IPS DF 6.9 (cell line): ENCODE measurements at regions not wholly inside any gene's neighbourhood (a gene's known extent, or its start where the extent isn't known, plus 50 kb on each side); places are given as distances from the start of the nearest gene placed in this dataset.

Experiments
- DNase-seq: peaks from one replicate; pipeline ENCODE4 v3.0.0-alpha.2; 2013; ENCODE audit warnings: low read depth, low spot score
- H3K27ac ChIP-seq: one replicate; pipeline ENCODE4 v1.5.1; 2013; ENCODE audit warnings: low read length, control low read depth
- H3K27me3 ChIP-seq: 2 replicates; pipeline ENCODE4 v1.6.1; 2013; ENCODE audit warnings: mild to moderate bottlenecking, low read length; ENCODE audit not compliant: control insufficient read depth, insufficient read depth
- H3K36me3 ChIP-seq: 2 replicates; pipeline ENCODE4 v1.6.1; 2013; ENCODE audit warnings: low read length; ENCODE audit not compliant: control insufficient read depth, insufficient read depth
- H3K4me1 ChIP-seq: 2 replicates; pipeline ENCODE4 v1.6.1; 2013; ENCODE audit warnings: low read length; ENCODE audit not compliant: control insufficient read depth, insufficient read depth
- H3K4me3 ChIP-seq: 2 replicates; pipeline ENCODE4 v1.5.1; 2013; ENCODE audit warnings: mild to moderate bottlenecking, low read length
- H3K9me3 ChIP-seq: 2 replicates; pipeline ENCODE4 v1.6.1; 2013; ENCODE audit warnings: low read length, inconsistent platforms; ENCODE audit not compliant: control insufficient read depth, insufficient read depth
- WGBS: extraction: QIAGEN DNeasy Blood & Tissue Kit; methylation state at CpG from one replicate; pipeline ENCODE4 v1.1.7; 2013; ENCODE audit warnings: mixed read lengths, missing lambda C conversion rate; ENCODE audit not compliant: insufficient read length, insufficient coverage; 5-methylcytosine and 5-hydroxymethylcytosine counted together

DNA sequence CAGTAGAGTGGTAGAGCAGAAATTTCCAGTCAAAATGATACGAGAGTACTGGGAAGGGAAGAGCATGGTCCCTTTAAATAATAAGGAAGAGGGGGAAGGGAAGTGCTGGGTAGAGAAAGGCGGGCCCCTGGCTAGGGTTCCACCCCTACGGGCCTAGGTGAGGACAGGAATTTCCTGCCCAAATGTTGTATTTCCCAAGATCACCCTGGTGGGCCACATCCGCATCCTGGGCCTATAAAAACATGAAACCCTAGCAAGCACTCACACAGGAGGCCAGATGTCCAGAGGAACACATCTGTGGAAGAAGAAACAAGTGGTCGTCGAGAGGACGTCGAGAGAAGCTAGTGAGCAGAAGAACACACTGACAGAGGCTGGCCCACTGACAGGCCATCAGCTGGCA is 661.2 kb downstream of the SQOR start:
- no peak overlapping the region for H3K4me3 ChIP-seq
- H3K4me1 ChIP-seq, result no peaks in the 10 kb centered on the region; the same call in 1 of the 2 replicates
- no peak overlapping the region for H3K27ac ChIP-seq
- no peaks in the 10 kb centered on the region for H3K36me3 ChIP-seq
- no CpG with 5 or more reads among the region's 8 CpGs for WGBS
- H3K9me3 ChIP-seq, result no peaks in the 10 kb centered on the region
- no peaks in the 10 kb centered on the region for H3K27me3 ChIP-seq
- DNase-seq, result no peak

DNA sequence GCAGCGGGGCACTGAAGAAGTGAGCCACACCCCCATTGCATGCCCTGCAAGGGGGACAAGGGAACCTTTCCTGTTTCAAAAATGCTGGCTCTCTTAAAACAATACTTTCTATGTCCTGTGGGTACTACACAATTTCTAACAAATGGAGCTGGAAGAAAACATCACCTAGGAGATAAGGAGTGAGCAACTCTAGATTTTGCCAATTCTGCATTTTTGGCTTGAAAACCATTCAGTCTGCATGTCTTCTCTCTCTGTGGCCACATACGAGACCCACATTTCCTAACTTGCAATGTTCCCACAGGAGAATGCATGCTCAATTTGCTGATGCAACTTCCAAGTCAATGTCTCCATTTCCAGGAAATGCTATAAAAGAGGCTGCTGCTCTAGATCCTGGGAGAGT is 662.0 kb downstream of the SQOR start:
- H3K36me3 ChIP-seq, result no peaks in the 10 kb centered on the region
- DNase-seq, result no peak
- no CpG with 5 or more reads among the region's 2 CpGs for WGBS
- no peaks in the 10 kb centered on the region for H3K9me3 ChIP-seq
- no peaks in the 10 kb centered on the region for H3K27me3 ChIP-seq
- no peaks in the 10 kb centered on the region; the same call in 1 of the 2 replicates for H3K4me1 ChIP-seq
- H3K4me3 ChIP-seq, result no peak overlapping the region
- H3K27ac ChIP-seq, result no peak overlapping the region

DNA sequence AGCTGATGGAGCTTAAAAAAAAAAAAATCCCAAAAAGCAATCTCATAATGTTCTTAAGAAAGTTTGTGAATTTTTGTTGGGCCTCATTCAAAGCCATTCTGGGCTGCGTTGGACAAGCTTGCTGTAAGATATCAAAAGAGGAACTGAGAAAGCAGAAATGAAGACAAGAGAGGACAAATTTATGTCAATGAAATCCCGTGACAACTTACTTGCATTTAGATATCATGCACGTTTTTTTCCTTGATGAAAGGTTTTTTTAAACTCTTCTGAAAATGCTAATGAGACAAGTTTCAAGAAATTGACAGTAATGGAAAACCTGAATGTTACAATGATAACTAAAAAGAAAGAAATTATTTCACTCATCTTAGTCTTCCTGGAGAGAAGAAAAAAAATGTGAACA is 662.9 kb downstream of the SQOR start:
- no peaks in the 10 kb centered on the region for H3K9me3 ChIP-seq
- H3K4me1 ChIP-seq, result no peaks in the 10 kb centered on the region; the same call in 1 of the 2 replicates
- no peak overlapping the region for H3K4me3 ChIP-seq
- DNase-seq, result no peak
- H3K36me3 ChIP-seq, result no peaks in the 10 kb centered on the region
- no peak overlapping the region for H3K27ac ChIP-seq
- WGBS, result no CpG with 5 or more reads among the region's 3 CpGs
- H3K27me3 ChIP-seq, result no peaks in the 10 kb centered on the region

DNA sequence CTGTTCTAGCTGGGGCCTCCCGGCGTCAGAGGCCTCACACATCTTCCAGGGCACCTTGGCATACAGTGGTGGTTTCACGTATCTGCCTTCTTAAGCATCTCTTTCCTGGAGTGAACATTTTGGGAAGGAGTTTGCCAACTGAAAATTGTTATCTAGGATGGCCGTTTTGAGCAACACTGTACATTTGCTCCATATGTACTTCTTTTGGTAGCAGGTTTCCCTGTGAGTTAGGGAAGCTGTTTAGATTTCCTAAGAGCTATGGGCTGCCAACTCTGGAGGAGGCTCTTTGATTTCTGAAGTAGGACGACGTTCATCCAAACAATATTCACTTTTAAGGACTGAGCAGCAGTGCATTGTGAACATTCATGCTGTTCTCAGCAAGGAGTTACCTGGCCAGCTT is 665.9 kb downstream of the SQOR start:
- H3K4me1 ChIP-seq, result no peaks in the 10 kb centered on the region; the same call in 1 of the 2 replicates
- no peak overlapping the region for H3K4me3 ChIP-seq
- no peaks in the 10 kb centered on the region for H3K36me3 ChIP-seq
- H3K27me3 ChIP-seq, result no peaks in the 10 kb centered on the region
- WGBS, result no CpG with 5 or more reads among the region's 6 CpGs
- no peak overlapping the region for H3K27ac ChIP-seq
- H3K9me3 ChIP-seq, result no peaks in the 10 kb centered on the region
- DNase-seq, result no peak

DNA sequence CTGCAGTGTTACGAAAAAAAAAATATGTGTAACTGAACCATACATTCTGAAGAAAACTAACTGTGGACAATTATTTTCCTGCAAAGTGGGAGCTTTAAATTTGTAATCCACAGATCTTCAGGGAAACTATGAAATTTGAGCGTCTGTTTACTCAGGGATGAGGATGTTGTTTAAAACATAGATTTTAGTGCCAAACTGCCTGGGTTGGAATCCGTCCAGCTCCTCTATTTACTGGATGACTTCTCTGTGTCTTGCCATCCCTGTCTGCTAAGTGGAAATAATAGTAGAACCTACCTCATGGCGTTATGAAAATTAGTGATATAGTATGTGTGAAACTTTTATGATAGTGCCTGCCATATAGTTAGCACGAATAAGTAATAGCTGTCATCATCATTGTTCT is 666.5 kb downstream of the SQOR start:
- no peak for DNase-seq
- Histone ChIP-seq H3K9me3 (no peaks in the 10 kb centered on the region), H3K4me1 (no peaks in the 10 kb centered on the region; the same call in 1 of the 2 replicates), H3K36me3 (no peaks in the 10 kb centered on the region), H3K4me3 (no peak overlapping the region), H3K27me3 (no peaks in the 10 kb centered on the region), H3K27ac (no peak overlapping the region)
- WGBS, result no CpG with 5 or more reads among the region's 5 CpGs

DNA sequence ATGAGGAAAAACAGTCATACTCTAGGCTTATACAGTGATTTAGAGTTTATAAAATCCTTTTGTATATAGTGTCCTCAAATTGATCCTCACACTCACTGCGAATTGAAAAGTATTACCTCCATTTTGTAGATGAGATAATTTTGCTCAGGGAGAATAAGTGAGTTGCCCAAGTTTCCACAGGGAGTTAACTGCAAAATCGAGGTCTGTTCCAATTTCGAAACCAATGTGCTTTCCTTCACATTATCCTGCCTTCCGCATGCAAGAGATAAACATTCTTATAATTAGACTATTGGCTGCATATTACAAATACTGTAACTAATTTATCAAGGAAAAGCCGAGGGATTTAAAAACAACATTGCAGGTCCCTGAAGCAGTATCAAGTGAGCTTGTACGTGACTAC is 667.0 kb downstream of the SQOR start:
- no peaks in the 10 kb centered on the region for H3K36me3 ChIP-seq
- no peak for DNase-seq
- H3K4me1 ChIP-seq, result no peaks in the 10 kb centered on the region; the same call in 1 of the 2 replicates
- no peak overlapping the region for H3K4me3 ChIP-seq
- H3K9me3 ChIP-seq, result no peaks in the 10 kb centered on the region
- WGBS, result no CpG with 5 or more reads among the region's 6 CpGs
- no peak overlapping the region for H3K27ac ChIP-seq
- H3K27me3 ChIP-seq, result no peaks in the 10 kb centered on the region

DNA sequence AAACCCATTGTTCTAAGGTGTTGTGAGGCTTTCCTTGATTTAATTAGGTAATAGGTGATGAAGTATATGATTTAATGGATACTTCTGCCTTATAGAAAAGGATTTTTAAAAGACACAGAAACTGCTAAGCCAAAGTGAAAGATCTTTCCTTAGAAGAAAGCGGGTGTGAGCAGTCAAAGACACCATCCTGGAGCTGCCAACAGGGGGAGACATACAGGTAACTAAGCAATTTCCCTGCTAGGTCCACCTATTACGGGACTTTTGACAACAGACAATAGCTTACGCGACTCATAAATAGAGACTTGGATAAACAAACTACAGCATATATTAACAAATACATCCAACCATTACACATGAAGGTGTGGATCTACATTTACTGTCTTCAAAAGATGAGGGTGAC is 669.5 kb downstream of the SQOR start:
- Histone ChIP-seq H3K4me1 (no peaks in the 10 kb centered on the region), H3K27ac (no peak overlapping the region), H3K36me3 (no peaks in the 10 kb centered on the region), H3K4me3 (no peak overlapping the region), H3K27me3 (no peaks in the 10 kb centered on the region), H3K9me3 (no peaks in the 10 kb centered on the region)
- no CpG with 5 or more reads among the region's 4 CpGs for WGBS
- no peak for DNase-seq

DNA sequence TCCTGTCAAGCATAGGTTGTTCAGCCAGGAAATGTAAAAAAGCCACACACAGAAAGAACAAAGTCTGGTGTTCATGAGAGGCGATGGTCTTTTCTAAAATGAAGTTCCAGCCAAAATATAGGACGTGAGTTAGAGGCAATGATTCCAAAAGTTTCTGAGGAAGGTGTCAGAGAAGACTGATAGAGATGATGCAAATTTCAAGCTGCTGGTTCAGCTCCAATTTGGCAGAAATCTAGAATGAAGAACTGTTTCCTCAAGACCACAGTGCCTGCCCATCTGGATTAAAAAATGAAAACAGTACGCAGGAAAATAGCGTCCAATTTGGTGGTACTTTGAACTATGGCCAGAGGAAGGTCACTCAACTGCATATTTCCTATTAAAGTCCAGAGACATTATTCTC is 672.9 kb downstream of the SQOR start:
- Histone ChIP-seq H3K4me3 (no peak overlapping the region), H3K4me1 (no peaks in the 10 kb centered on the region), H3K9me3 (no peaks in the 10 kb centered on the region), H3K27ac (no peak overlapping the region), H3K36me3 (no peaks in the 10 kb centered on the region), H3K27me3 (no peaks in the 10 kb centered on the region)
- WGBS, result no CpG with 5 or more reads among the region's 4 CpGs
- no peak for DNase-seq

DNA sequence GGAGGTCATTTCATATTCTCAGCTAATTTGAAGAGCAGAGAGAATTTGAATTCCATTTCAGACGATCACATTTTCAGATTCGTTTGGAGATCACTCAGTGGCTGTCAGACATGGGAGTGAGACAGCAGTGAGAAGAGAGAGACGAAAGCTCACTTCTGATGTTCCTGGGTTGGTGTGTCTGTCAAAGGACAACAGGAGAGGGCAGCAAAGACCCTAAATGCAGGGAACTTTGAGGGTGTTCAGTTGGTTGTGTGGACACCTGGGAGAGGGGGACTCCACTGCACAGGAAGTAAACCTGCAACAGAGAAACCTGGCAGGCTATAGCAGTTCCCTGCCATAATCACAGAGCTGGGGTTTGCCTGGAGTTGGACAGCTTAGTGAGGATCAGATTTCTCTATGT is 675.1 kb downstream of the SQOR start:
- H3K27ac ChIP-seq, result no peak overlapping the region
- H3K4me1 ChIP-seq, result no peaks in the 10 kb centered on the region
- DNase-seq, result no peak
- WGBS, result no CpG with 5 or more reads among the region's 3 CpGs
- no peak overlapping the region for H3K4me3 ChIP-seq
- no peaks in the 10 kb centered on the region for H3K9me3 ChIP-seq
- H3K27me3 ChIP-seq, result no peaks in the 10 kb centered on the region
- H3K36me3 ChIP-seq, result no peaks in the 10 kb centered on the region

DNA sequence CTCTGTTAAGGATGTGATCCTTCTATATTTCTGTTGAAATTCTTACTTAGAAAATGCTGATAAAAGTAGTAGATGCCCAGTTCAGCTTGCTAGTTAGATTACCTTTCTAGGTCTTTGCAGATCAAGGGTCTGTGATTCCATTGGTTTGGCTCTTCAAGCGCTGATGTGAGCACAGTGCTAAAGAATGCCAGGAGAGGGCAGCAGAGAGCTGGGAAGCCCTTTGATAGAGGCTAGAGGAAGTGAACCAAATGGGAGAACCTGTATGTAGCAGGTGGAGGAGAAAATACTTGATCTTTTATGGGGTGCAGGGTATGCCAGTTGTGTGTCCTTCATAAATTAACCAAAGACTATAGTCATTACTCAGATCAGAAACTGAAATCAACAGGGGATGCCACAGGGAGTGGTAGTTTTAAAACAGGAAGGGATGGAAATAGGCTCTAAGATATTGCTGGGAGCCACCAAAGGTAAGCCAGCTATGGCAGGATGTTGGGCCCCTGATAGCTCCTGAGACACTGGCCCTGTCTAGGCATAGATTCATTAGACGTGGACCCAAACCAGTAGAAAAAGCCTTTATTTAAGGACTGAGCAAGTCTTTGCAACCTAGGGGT is 677.4 kb downstream of the SQOR start:
- Histone ChIP-seq H3K27me3 (no peaks in the 10 kb centered on the region), H3K36me3 (no peaks in the 10 kb centered on the region), H3K4me3 (no peak overlapping the region), H3K9me3 (no peaks in the 10 kb centered on the region), H3K4me1 (no peaks in the 10 kb centered on the region), H3K27ac (no peak overlapping the region)
- DNase-seq, result peak; percentile 61
- no CpG with 5 or more reads among the region's 2 CpGs for WGBS

DNA sequence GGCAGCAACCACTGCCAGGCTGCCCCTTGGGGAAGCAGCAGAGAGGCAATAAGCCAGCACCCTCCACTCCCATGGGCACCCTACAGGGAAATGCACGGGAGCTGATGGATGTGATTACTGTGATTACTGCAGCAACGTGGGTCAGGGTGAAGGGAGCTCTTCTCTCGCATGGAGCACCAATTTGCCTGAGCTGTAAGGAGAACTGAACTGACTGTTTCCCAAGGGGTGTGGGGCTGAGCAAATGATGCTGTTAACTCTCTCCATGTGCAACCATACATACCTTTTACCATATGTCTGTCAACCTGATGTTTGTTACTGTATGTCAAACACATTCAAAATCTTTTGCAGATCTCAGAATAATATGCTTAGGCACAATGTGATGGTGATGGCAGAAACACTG is 680.6 kb downstream of the SQOR start:
- no peak for DNase-seq
- no peaks in the 10 kb centered on the region for H3K4me1 ChIP-seq
- no peak overlapping the region for H3K4me3 ChIP-seq
- no CpG with 5 or more reads among the region's 3 CpGs for WGBS
- H3K27ac ChIP-seq, result no peak overlapping the region
- H3K27me3 ChIP-seq, result no peaks in the 10 kb centered on the region
- no peaks in the 10 kb centered on the region for H3K36me3 ChIP-seq
- H3K9me3 ChIP-seq, result no peaks in the 10 kb centered on the region
